Mesendoderm (in vitro differentiated cells): ENCODE measurements at regions not wholly inside any gene's neighbourhood (a gene's known extent, or its start where the extent isn't known, plus 50 kb on each side); places are given as distances from the start of the nearest gene placed in this dataset.

Experiments used
- DNase-seq: peaks from one replicate; pipeline ENCODE4 v3.0.0; 2013
- H2AK5ac ChIP-seq: 2 replicates; pipeline ENCODE4 v1.6.1; 2013; ENCODE audit warnings: low read length, inconsistent platforms
- H2BK120ac ChIP-seq: 2 replicates; pipeline ENCODE4 v1.6.1; 2013; ENCODE audit warnings: low read depth, mild to moderate bottlenecking, low read length, moderate library complexity, mixed read lengths
- H2BK15ac ChIP-seq: replicated peaks from 2 replicates; pipeline ENCODE4 v1.6.1; 2013; ENCODE audit warnings: low read depth, mild to moderate bottlenecking, moderate library complexity
- H2BK5ac ChIP-seq: 2 replicates; pipeline ENCODE4 v1.6.1; 2013; ENCODE audit warnings: low read length, inconsistent platforms
- H3K18ac ChIP-seq: 2 replicates; pipeline ENCODE4 v1.6.1; 2013; ENCODE audit warnings: mild to moderate bottlenecking, low read length, mixed read lengths
- H3K23ac ChIP-seq: one replicate; pipeline ENCODE4 v1.6.1; 2013; ENCODE audit warnings: low read length
- H3K27ac ChIP-seq: 2 replicates; pipeline ENCODE4 v1.5.1; 2013; ENCODE audit warnings: low read depth, mild to moderate bottlenecking, inconsistent platforms, low read length, moderate library complexity
- H3K27me3 ChIP-seq: 2 replicates; pipeline ENCODE4 v1.6.1; 2013; ENCODE audit warnings: low read length, control low read depth, mild to moderate bottlenecking, inconsistent platforms; ENCODE audit not compliant: insufficient read depth, poor library complexity
- H3K36me3 ChIP-seq: 2 replicates; pipeline ENCODE4 v1.6.1; 2013; ENCODE audit warnings: low read length, inconsistent platforms; ENCODE audit not compliant: control insufficient read depth, insufficient read depth
- H3K4ac ChIP-seq: one replicate; pipeline ENCODE4 v1.6.1; 2013; ENCODE audit warnings: low read depth, mild to moderate bottlenecking, low read length, moderate library complexity
- H3K4me1 ChIP-seq: 2 replicates; pipeline ENCODE4 v1.6.1; 2013; ENCODE audit warnings: low read depth, low read length, inconsistent platforms; ENCODE audit not compliant: control insufficient read depth
- H3K4me2 ChIP-seq: 2 replicates; pipeline ENCODE4 v1.6.1; 2013; ENCODE audit warnings: low read length
- H3K4me3 ChIP-seq: 2 replicates; pipeline ENCODE4 v1.5.1; 2013; ENCODE audit warnings: mild to moderate bottlenecking, low read length
- H3K56ac ChIP-seq: one replicate; pipeline ENCODE4 v1.6.1; 2013; ENCODE audit warnings: low read length
- H3K79me1 ChIP-seq: 2 replicates; pipeline ENCODE4 v1.6.1; 2013; ENCODE audit warnings: low read length, inconsistent platforms
- H3K79me2 ChIP-seq: 2 replicates; pipeline ENCODE4 v1.6.1; 2013; ENCODE audit warnings: mild to moderate bottlenecking, low read length; ENCODE audit not compliant: control insufficient read depth, insufficient read depth
- H3K9ac ChIP-seq: 2 replicates; pipeline ENCODE4 v1.6.1; 2013; ENCODE audit warnings: low read length, inconsistent platforms
- H4K5ac ChIP-seq: one replicate; pipeline ENCODE4 v1.6.1; 2013; ENCODE audit warnings: low read length
- H4K8ac ChIP-seq: one replicate; pipeline ENCODE4 v1.6.1; 2013; ENCODE audit warnings: low read depth, mild to moderate bottlenecking, control low read depth, low read length, moderate library complexity
- WGBS: extraction: QIAGEN DNeasy Blood & Tissue Kit; methylation state at CpG from one replicate; pipeline ENCODE4 v1.1.7; 2013; ENCODE audit warnings: low lambda C conversion rate, missing lambda C conversion rate; ENCODE audit not compliant: insufficient coverage; ENCODE audit errors: extremely low coverage; 5-methylcytosine and 5-hydroxymethylcytosine counted together

DNA sequence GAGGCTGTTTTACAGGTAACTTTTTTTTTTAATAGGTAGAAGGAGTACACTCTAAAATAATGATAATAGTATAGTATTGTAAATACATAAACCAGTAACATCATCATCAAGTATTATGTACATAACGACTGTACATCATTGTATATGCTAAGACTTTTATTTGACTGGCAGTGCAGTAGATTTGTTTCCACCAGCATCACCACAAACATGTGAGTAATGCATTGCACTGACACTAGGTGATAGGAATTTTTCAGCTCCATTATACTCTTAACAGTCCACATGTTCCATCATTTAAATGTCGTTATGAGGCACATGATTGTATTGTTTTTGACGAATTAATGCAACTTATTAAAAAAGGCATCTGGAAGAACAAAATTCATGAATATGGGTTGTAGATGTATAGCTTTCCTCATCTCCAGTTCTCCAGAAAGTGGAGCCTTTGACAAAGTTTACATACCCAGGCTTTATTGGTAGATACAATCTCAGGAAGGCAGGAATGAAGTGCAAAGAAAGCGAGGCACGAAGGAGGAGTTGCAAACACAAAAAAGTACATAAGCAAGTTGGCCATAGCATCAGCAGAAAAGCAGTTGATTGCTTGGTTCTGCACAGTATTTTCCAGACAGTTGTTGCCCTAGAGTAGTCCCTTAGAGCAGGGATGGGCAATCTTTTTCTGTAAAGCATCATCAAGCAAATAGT is 336.9 kb upstream of the NR3C2 start:
- Histone ChIP-seq H3K27ac (no peak overlapping the region), H4K5ac (no peak overlapping the region), H3K79me2 (no peaks in the 10 kb centered on the region), H3K23ac (no peak overlapping the region), H3K4me3 (no peak overlapping the region), H2BK120ac (no peak overlapping the region), H3K4me1 (peaks cover 6% of the 10 kb centered on the region), H3K4ac (no peak overlapping the region), H3K79me1 (no peaks in the 10 kb centered on the region), H4K8ac (no peak overlapping the region), H2AK5ac (no peak overlapping the region), H3K56ac (no peak overlapping the region), H3K27me3 (no peaks in the 10 kb centered on the region), H3K4me2 (no peak overlapping the region), H3K18ac (no peak overlapping the region), H3K9ac (no peak overlapping the region), H3K36me3 (no peaks in the 10 kb centered on the region), H2BK15ac (no peak overlapping the region), H2BK5ac (no peak overlapping the region)
- WGBS: no CpG with 5 or more reads among the region's 5 CpGs
- DNase-seq: no peak

DNA sequence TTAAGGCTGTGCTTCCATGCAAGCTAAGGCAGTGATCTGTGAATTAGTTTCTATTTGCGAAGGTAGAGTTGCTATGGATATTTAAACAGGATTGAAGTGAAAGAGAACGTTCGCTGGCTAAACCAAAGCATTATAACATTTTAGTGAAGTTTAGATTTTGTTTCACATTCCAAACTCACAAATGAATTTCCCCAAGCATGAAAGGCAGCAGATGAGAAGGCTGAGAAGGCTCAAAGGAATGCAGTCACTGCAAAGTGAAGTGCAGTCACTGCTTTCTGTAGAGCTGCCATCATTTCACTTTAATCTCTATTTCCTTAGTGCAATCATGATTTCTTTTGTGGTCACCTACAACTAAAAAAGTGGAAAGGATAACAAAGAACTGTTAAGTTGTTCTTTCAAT is 334.7 kb upstream of the NR3C2 start:
- no peak overlapping the region for H3K23ac ChIP-seq
- no peaks in the 10 kb centered on the region for H3K36me3 ChIP-seq
- no peak overlapping the region for H4K8ac ChIP-seq
- DNase-seq: peak; percentile 56
- H3K27me3 ChIP-seq: no peaks in the 10 kb centered on the region
- H3K4me3 ChIP-seq: no peak overlapping the region
- WGBS: no CpG with 5 or more reads among the region's 3 CpGs
- no peak overlapping the region for H2BK15ac ChIP-seq
- H4K5ac ChIP-seq: no peak overlapping the region
- no peak overlapping the region for H3K56ac ChIP-seq
- H3K4me2 ChIP-seq: no peak overlapping the region
- no peak overlapping the region for H3K9ac ChIP-seq
- no peaks in the 10 kb centered on the region for H3K79me2 ChIP-seq
- H3K18ac ChIP-seq: no peak overlapping the region
- H3K79me1 ChIP-seq: no peaks in the 10 kb centered on the region
- peaks cover 2% of the 10 kb centered on the region for H3K4me1 ChIP-seq
- no peak overlapping the region for H3K4ac ChIP-seq
- no peak overlapping the region for H2BK5ac ChIP-seq
- no peak overlapping the region for H2BK120ac ChIP-seq
- no peak overlapping the region for H2AK5ac ChIP-seq
- H3K27ac ChIP-seq: no peak overlapping the region

DNA sequence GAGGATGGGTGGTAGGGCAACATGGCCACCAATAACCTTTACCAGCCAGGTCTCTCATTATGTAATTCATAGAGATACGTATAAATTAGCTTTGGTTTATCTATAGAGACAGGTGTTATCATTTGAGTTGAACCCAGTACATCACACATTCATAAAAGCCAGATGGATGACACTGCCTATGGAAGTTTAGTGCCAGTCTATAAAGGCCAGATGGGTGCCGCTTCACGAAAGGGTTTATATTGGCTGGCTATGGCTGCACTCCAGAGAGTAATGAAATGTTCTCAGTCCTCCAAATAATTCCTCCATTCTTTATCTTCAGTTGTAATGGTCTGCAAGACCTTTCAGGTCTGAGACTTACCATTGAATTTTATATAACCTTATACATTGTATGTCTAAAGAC is 331.9 kb upstream of the NR3C2 start:
- Histone ChIP-seq H3K23ac (no peak overlapping the region), H3K36me3 (no peaks in the 10 kb centered on the region), H3K4me3 (no peak overlapping the region), H3K4me1 (no peaks in the 10 kb centered on the region), H3K79me1 (no peaks in the 10 kb centered on the region), H3K18ac (no peak overlapping the region), H2BK5ac (no peak overlapping the region), H3K56ac (no peak overlapping the region), H2BK15ac (no peak overlapping the region), H2BK120ac (no peak overlapping the region), H3K4ac (no peak overlapping the region), H2AK5ac (no peak overlapping the region), H3K9ac (no peak overlapping the region), H4K5ac (no peak overlapping the region), H3K4me2 (no peak overlapping the region), H4K8ac (no peak overlapping the region), H3K79me2 (no peaks in the 10 kb centered on the region), H3K27me3 (no peaks in the 10 kb centered on the region), H3K27ac (no peak overlapping the region)
- no CpG with 5 or more reads among the region's 3 CpGs for WGBS
- DNase-seq: no peak

DNA sequence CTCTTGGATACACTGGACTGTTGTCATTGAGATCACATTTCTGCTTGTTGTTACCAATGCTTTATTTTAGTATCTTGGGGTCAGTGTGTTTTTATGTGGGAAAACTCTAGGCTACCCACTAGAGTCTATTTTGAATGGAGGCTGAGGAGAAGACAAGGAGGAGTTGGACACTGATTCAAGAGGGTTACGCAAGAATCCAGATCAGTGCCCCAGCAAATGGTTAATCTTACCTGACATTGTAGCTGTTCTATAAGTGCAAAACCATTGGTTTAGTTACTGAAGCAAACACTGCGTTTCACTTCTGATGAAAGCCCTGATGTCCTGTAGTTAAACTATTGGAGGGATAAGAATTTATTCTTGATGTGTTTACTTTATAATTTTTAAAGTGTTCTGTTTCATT is 331.1 kb upstream of the NR3C2 start:
- Histone ChIP-seq H3K9ac (no peak overlapping the region), H3K4me2 (no peak overlapping the region), H3K56ac (no peak overlapping the region), H2BK5ac (no peak overlapping the region), H3K79me1 (no peaks in the 10 kb centered on the region), H3K36me3 (no peaks in the 10 kb centered on the region), H3K23ac (no peak overlapping the region), H3K18ac (no peak overlapping the region), H3K79me2 (no peaks in the 10 kb centered on the region), H4K5ac (no peak overlapping the region), H2BK15ac (no peak overlapping the region), H3K27ac (no peak overlapping the region), H3K4me3 (no peak overlapping the region), H2AK5ac (no peak overlapping the region), H4K8ac (no peak overlapping the region), H2BK120ac (no peak overlapping the region), H3K27me3 (no peaks in the 10 kb centered on the region), H3K4me1 (no peaks in the 10 kb centered on the region), H3K4ac (no peak overlapping the region)
- no CpG with 5 or more reads among the region's 2 CpGs for WGBS
- no peak for DNase-seq

DNA sequence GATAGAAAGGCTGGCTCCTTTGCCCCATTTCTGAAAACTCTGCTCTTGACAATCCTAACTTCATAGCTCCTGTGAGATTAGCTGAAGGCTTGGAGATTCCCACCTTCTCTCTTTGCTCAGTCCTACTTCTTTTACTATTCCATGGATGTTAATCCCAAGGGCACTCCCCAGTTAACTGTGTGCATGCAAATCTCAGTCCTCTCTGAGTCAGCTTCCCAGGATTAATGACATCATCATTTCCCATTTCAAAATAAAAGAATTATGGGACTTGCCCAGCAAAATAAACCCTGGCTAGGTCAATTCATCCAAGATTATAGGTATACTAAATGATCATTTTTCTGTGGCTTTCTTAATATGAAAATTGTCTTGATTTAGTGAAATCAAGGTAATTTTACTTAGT is 328.6 kb upstream of the NR3C2 start:
- Histone ChIP-seq H2AK5ac (no peak overlapping the region), H3K4me2 (no peak overlapping the region), H4K8ac (no peak overlapping the region), H3K9ac (no peak overlapping the region), H3K79me1 (no peaks in the 10 kb centered on the region), H3K18ac (no peak overlapping the region), H3K56ac (no peak overlapping the region), H3K27me3 (no peaks in the 10 kb centered on the region), H2BK15ac (no peak overlapping the region), H3K23ac (no peak overlapping the region), H3K4me3 (no peak overlapping the region), H3K79me2 (no peaks in the 10 kb centered on the region), H3K27ac (no peak overlapping the region), H4K5ac (no peak overlapping the region), H2BK5ac (no peak overlapping the region), H3K36me3 (no peaks in the 10 kb centered on the region), H3K4ac (no peak overlapping the region), H2BK120ac (no peak overlapping the region), H3K4me1 (no peaks in the 10 kb centered on the region)
- peak; percentile 13 for DNase-seq

DNA sequence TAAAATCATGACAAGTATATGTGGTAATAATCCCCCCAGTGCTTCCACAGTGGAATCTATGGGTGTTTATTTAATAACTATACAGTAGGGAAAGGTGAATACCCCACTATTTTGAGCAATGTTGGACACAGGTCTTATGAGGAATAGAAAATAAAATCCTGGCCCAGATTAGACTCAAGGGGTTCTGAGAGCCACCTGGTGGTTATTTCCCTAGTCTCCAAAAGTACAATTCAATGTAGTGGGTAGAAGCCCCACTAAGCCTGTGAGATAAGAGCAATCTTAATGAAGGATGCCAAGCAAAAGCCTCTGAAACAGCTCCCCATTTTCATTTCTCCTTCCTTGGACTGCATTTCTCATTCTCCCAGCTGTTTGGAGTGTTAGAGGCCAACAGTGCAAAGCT is 328.2 kb upstream of the NR3C2 start:
- H2BK15ac ChIP-seq: no peak overlapping the region
- H4K8ac ChIP-seq: no peak overlapping the region
- no peak overlapping the region for H3K18ac ChIP-seq
- H3K79me2 ChIP-seq: no peaks in the 10 kb centered on the region
- H3K4me3 ChIP-seq: no peak overlapping the region
- no peak overlapping the region for H3K27ac ChIP-seq
- H4K5ac ChIP-seq: no peak overlapping the region
- no peak overlapping the region for H3K4me2 ChIP-seq
- no peaks in the 10 kb centered on the region for H3K27me3 ChIP-seq
- H2BK5ac ChIP-seq: no peak overlapping the region
- H3K36me3 ChIP-seq: no peaks in the 10 kb centered on the region
- no peak overlapping the region for H3K9ac ChIP-seq
- no peaks in the 10 kb centered on the region for H3K79me1 ChIP-seq
- no peaks in the 10 kb centered on the region for H3K4me1 ChIP-seq
- H3K4ac ChIP-seq: no peak overlapping the region
- no peak overlapping the region for H3K23ac ChIP-seq
- no peak overlapping the region for H3K56ac ChIP-seq
- H2AK5ac ChIP-seq: no peak overlapping the region
- no peak for DNase-seq
- no peak overlapping the region for H2BK120ac ChIP-seq
